ENCODE measurements at regions not wholly inside any gene's neighbourhood (a gene's known extent, or its start where the extent isn't known, plus 50 kb on each side); places are given as distances from the start of the nearest gene placed in this dataset.

- TF ChIP-seq CTCF (IDR thresholded peaks at IDR 0.05; ENCODE audit: unreplicated experiment), result no peak
- no peak for DNase-seq
- Mint-ChIP-seq H3K9me3 (ENCODE audit: low read depth, unreplicated experiment) (peaks cover 5% of the 10 kb centered on the region), H3K4me1 (ENCODE audit: low read depth, unreplicated experiment) (no peaks in the 10 kb centered on the region), H3K4me3 (ENCODE audit: low read depth, unreplicated experiment) (no peak overlapping the region), H3K27ac (ENCODE audit: unreplicated experiment) (no peak overlapping the region), H3K27me3 (ENCODE audit: unreplicated experiment) (peaks cover 14% of the 10 kb centered on the region), H3K36me3 (ENCODE audit: insufficient read depth, unreplicated experiment) (no peaks in the 10 kb centered on the region)
- CTCF ChIA-PET, result no interaction called here
- no TSS peak for BruUV-seq (replicated peaks)
- intact Hi-C loops (cut with micrococcal nuclease; ENCODE audit: unreplicated experiment), result no loop called here
Observed at GRCh38 chr10:120702032-120702431, 149.1 kb upstream of the WDR11 start.

- Mint-ChIP-seq H3K9me3 (ENCODE audit: low read depth, unreplicated experiment) (no peaks in the 10 kb centered on the region), H3K4me1 (ENCODE audit: low read depth, unreplicated experiment) (no peaks in the 10 kb centered on the region), H3K4me3 (ENCODE audit: low read depth, unreplicated experiment) (no peak overlapping the region), H3K27me3 (ENCODE audit: unreplicated experiment) (peaks cover 14% of the 10 kb centered on the region), H3K27ac (ENCODE audit: unreplicated experiment) (no peak overlapping the region), H3K36me3 (ENCODE audit: insufficient read depth, unreplicated experiment) (no peaks in the 10 kb centered on the region)
- TF ChIP-seq CTCF (IDR thresholded peaks at IDR 0.05; ENCODE audit: unreplicated experiment), result no peak
- CTCF ChIA-PET, result no interaction called here
- intact Hi-C loops (cut with micrococcal nuclease; ENCODE audit: unreplicated experiment), result no loop called here
- BruUV-seq (replicated peaks), result no TSS peak
- no peak for DNase-seq
Observed at GRCh38 chr10:120705309-120705708, 145.9 kb upstream of the WDR11 start.

- no TSS peak for BruUV-seq (replicated peaks)
- no peak for TF ChIP-seq CTCF (IDR thresholded peaks at IDR 0.05; ENCODE audit: unreplicated experiment)
- H3K27ac Mint-ChIP-seq (ENCODE audit: unreplicated experiment), result no peak overlapping the region
- H3K4me3 Mint-ChIP-seq (ENCODE audit: low read depth, unreplicated experiment), result no peak overlapping the region
- DNase-seq, result no peak
- H3K27me3 Mint-ChIP-seq (ENCODE audit: unreplicated experiment), result no peaks in the 10 kb centered on the region
- intact Hi-C loops (cut with micrococcal nuclease; ENCODE audit: unreplicated experiment), result no loop called here
- no peaks in the 10 kb centered on the region for H3K36me3 Mint-ChIP-seq (ENCODE audit: insufficient read depth, unreplicated experiment)
- CTCF ChIA-PET, result no interaction called here
- H3K4me1 Mint-ChIP-seq (ENCODE audit: low read depth, unreplicated experiment), result no peaks in the 10 kb centered on the region
- H3K9me3 Mint-ChIP-seq (ENCODE audit: low read depth, unreplicated experiment), result no peaks in the 10 kb centered on the region
Observed at GRCh38 chr10:120710076-120710475, 141.1 kb upstream of the WDR11 start.

- Mint-ChIP-seq H3K9me3 (ENCODE audit: low read depth, unreplicated experiment) (no peaks in the 10 kb centered on the region), H3K36me3 (ENCODE audit: insufficient read depth, unreplicated experiment) (no peaks in the 10 kb centered on the region), H3K4me3 (ENCODE audit: low read depth, unreplicated experiment) (no peak overlapping the region), H3K4me1 (ENCODE audit: low read depth, unreplicated experiment) (no peaks in the 10 kb centered on the region), H3K27me3 (ENCODE audit: unreplicated experiment) (no peaks in the 10 kb centered on the region), H3K27ac (ENCODE audit: unreplicated experiment) (no peak overlapping the region)
- BruUV-seq (replicated peaks), result no TSS peak
- CTCF ChIA-PET, result no interaction called here
- intact Hi-C loops (cut with micrococcal nuclease; ENCODE audit: unreplicated experiment), result no loop called here
- no peak for DNase-seq
- no peak for TF ChIP-seq CTCF (IDR thresholded peaks at IDR 0.05; ENCODE audit: unreplicated experiment)
Observed at GRCh38 chr10:120711860-120712259, 139.3 kb upstream of the WDR11 start.
